GM21447 (cell line): ENCODE measurements at regions not wholly inside any gene's neighbourhood (a gene's known extent, or its start where the extent isn't known, plus 50 kb on each side); places are given as distances from the start of the nearest gene placed in this dataset.
A peak's percentile ranks its signal among the peaks of the same experiment; 100 is the strongest.

Experiments
- ATAC-seq: cut with Tn5 transposase; IDR thresholded peaks from one replicate; pipeline ENCODE4 v1.9.1; 2021; ENCODE audit not compliant: unreplicated experiment

DNA sequence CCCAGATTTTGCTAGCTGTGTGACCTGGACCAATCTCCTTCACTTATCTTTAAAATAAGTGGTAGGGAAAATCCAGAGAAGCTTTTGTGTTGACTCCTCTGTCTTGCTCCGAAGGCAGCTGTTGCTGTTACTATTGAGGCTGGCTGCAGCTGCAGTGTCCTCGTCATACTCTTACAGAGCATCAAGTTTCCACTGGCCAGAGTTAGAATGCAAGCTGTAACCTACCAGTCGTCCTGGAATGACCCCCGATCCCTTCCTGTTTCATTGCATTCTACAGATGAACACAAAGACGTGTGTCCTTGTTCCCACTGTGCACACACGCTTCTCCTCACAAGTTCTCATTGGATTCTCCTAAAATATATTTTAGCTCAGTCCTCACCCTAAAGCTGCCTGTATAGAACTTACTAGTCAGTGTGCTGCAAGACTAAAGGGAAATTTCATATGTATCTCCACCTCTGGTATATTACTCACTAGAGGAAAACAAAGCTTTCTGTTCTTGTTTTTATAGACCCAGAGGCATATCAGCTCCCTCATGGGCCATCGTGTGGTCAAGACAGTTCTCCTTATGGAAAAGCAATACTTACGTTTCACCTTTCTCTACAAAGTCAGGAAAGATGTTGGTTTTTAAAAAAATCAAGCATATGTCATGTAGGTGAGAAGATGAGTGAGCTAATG lies 589.8 kb downstream of the LMO7 start:
- ATAC-seq = no peak

DNA sequence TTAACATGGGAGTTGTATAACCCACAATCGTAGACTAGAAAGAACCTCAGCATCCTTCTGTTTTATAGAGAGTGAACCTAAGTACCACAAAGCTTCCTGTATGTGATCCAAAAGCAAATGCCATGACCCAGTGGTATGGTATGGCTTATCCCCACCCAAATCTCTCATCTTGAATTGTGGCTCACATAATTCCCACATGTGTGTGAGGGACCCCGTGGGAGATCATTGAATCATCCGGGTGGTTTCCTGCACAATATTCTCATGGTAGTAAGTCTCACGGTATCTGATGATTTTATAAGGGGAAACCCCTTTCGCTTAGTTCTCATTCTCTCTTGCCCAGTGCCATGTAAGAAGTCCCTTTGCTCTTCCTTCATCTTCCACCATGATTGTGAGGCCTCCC lies 587.9 kb downstream of the LMO7 start:
- no peak for ATAC-seq

GRCh38 chr13:76223565-76223964 lies 587.4 kb downstream of the LMO7 start:
- ATAC-seq = no peak

- ATAC-seq = no peak
These were observed 586.4 kb downstream of the LMO7 start for GRCh38 chr13:76222511-76222910.

- no peak for ATAC-seq
These were observed 580.6 kb downstream of the LMO7 start for GRCh38 chr13:76216729-76217128.

DNA sequence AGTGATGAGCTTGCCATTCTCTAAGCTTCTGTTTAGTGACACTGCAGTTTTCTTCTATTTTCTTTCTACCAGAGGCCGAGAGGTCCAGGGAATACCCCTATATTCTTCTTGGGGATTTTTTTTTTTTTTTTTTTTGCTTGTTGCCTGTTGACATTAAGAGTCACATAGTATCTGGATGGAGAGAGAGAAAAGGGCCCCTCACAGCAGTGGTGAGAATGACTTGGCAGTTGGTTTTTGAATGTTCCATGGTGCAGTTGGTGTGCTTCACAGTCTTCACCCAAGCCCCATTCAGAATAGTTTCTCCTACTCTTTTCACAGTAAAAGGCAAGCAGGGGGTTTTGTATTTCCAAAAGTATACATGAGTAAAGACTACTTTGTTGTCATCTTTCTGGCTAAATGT lies 577.9 kb downstream of the LMO7 start:
- ATAC-seq = peak; percentile 17

GRCh38 chr13:76213423-76213904 lies 577.3 kb downstream of the LMO7 start:
- ATAC-seq = peak; percentile 53

DNA sequence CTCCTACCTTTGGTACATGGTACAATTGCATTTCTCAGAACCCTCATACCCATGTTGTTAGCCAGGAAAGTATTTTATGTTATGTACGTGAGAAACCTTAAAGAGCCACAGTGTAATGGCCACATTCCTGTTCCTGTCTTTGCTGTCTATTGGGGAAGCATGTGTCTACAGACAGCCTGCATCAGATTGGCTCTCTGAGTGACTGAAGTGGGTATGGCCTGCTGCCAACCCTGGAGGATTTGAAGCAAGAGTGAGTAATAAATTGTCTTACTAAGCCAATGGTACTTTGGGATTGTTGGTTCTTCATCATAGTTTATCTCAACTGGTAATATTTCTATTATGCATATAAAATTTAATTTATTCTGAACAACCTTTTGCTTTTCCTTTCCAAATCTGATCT lies 574.1 kb downstream of the LMO7 start:
- ATAC-seq = no peak

- no peak for ATAC-seq
These were observed 562.5 kb downstream of the LMO7 start for GRCh38 chr13:76198568-76199163.

DNA sequence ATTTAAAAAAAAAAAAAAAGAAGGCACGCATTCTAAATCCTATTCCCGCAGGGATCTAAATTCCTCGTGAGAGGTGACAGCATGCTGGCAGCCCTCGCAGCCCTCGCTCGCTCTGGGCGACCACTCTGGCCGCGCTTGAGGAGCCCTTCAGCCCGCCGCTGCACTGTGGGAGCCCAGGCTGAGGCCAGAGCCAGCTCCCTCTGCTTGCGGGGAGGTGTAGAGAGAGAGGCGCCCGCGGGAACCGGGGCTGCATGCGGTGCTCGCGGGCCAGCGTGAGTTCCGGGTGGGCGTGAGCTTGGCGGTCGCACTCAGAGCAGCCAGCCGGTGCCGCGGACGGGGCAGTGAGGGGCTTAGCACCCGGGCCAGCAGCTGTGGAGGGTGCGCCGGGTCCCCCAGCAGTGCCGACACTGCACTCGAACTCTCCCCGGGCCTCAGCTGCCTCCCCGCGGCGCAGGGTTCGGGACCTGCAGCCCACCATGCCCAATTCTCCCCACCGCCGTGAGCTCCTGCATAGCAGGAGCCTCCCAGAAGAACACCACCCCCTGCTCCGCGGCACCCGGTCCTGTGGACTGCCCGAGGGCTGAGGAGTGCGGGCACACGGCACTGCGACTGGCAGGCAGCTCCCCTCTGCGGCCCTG lies 553.9 kb downstream of the LMO7 start:
- ATAC-seq = no peak

DNA sequence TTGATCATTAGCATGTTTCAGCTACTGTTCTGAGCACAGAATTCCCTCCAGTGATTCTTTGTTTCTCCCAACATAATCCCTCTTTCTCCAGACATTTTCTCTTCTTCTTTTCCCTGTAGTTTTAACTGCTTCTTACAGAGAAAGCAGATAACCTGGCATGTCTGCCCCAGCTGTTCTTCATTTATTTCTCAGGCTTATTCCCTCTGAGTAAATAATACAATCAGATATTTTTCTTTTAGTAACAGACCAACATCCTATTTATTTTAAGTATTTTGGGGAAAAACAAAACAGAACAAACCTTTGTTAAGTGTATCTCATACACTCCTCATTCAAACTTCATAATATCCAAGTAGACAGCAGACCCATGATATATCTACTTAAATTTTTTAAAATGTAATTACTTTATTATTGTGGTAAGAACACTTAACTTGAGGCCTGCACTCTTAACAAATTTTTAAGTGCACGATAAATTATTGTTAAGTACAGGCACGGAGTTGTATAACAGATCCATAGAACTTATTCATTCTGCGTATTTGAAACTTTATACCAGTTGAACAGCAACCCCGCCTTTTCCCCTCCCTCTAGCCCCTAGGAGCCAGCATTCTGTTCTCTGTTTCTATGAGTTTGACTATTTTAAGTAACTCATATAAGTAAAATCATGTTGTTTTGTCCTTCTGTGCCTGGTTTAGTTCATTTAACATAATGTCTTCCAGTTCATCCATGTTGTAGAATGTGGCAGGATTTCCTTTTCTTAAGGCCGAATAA lies 540.0 kb downstream of the LMO7 start:
- ATAC-seq = no peak

DNA sequence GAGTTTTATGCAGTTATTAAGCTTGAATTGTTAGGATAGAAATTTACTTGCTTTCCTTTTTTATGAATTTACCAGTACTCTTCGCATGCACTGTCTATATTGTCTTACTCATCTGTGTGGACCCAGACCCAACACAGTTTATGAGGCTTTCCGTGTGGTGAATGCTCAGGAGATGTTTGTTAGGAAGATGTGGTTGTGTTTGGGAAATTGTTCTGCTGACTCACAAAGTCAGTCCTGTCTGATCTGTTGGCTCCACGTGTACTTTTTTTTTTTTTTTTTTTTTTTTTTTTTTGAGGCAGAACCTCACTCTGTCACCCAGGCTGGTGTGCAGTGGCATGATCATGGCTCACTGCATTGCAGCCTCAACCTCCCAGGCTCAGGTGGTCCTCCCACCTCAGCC lies 532.5 kb downstream of the LMO7 start:
- ATAC-seq = no peak

- no peak for ATAC-seq
These were observed 528.2 kb downstream of the LMO7 start for GRCh38 chr13:76164290-76164689.

DNA sequence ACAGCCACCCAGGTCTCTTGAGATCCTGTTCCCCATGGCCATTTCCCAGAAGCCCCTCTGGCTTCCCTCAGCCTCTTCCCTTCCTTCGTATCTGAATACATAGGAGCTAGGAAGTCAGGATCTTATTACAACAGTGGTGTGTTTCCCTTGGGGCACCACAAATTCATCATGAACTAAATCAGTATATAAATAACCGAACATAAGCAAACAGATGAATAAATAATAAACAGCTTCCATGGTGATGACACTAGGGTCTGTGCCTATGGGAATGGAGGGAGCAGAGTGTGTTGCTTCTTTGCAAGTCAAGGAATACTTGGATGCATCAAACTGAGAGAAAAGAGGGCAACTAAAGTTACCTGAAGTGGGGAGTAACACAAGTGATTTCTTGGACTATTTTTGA lies 527.6 kb downstream of the LMO7 start:
- no peak for ATAC-seq

DNA sequence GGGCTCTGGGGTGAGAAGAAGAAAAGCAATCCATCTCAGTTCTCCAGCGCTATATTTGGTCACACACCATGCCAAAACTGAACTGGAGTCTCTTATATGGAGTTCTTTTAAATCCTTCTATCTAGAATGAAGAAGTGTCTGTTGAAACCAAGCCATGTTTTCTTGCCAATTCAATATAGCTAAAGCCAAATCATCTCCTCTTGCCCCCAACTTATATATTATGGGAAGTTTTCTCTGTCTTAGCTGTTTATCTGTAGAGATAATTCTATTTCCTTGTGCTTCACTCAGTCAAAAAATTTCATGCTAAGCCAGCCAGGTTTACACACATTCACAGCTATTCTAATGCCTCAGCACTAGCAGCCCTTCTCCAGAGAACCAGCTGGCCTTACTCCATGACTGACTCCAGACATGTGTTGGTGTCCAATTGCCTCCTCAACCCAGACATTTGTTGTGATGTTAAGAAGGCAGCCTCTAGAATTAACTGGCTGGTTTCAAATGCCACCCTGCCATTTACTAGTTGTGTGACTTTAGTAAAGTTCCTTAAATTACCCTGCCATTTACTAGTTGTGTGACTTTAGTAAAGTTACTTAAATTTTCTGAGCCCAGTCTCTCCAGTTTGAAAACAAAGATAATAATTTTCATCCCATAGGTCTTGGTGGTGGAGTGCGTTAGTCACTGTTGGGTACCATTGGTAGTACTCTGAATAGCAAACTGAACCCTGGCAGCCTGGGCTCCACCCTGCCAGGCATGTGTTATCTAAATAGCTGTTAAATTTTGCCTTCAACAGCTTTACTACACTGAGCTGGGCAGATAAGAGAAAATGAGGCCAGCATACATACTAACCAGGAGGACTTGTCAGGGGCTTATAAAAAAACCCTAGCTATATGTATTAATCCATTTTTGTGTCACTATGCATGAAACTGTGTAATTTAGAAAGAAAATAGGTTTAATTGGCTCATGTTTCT lies 525.1 kb downstream of the LMO7 start:
- no peak for ATAC-seq

GRCh38 chr13:76160506-76160905 lies 524.4 kb downstream of the LMO7 start:
- no peak for ATAC-seq

GRCh38 chr13:76157926-76158325 lies 521.8 kb downstream of the LMO7 start:
- no peak for ATAC-seq

DNA sequence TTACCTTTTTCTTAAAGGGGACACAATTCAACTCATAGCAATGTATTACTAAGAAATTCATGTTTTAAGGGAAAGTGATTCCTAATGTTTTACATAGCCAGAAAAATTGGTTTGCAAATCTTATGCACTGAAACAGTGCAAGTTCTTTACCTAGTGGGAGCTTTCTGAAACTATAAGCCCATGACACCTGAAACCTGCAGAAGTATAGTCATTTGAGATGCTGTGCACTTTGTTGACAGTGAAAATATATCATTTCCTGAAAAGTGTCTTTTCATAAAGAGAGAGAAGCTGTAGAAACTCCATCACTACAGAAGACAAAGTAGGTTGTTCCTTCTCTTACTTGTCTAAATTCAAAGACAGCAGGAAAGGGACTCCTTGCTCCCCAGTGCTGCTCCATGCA lies 517.1 kb downstream of the LMO7 start:
- no peak for ATAC-seq

DNA sequence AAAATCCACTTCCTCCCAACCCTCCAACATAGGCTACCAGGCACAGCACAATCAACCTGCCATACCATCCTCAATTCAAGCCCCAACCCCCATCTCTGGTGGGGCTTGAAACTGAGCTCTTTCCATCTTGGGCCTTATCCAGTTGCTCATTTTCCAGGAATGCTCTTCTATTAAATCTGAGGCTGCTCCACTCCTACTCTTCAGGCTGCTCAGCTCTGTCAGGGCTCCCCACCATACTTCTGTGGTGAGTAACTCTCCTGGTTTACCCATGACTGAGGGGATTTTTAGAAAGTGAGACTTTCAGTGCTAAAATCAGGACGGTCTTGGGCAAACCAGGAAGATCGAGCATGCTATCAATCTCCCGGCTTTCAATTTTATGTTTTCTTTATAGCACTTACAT lies 512.8 kb downstream of the LMO7 start:
- no peak for ATAC-seq

DNA sequence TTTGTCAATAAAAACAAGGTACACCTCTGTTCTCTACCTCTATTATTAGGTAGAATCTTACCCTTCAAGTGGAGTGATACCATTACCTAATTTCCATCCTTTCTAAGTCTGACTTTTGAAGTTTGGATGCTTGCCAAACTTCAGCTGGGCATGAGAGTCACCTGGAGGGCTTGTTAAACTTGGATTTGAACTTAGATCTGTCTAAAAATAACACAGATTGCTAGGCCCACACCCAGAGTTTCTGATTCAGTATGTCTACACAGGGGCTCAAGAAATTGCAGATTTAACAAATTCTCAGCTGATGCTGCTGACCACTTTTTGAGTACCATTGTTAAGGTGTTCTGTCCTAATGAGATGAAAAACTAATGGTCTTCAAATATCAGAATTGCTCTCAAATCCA lies 512.2 kb downstream of the LMO7 start:
- no peak for ATAC-seq

- no peak for ATAC-seq
These were observed 496.4 kb downstream of the LMO7 start for GRCh38 chr13:76132532-76132931.
